HepG2 (cell line): ENCODE measurements at regions not wholly inside any gene's neighbourhood (a gene's known extent, or its start where the extent isn't known, plus 50 kb on each side); places are given as distances from the start of the nearest gene placed in this dataset.

Source experiments
- ATAC-seq: fragments of 200-7000 bp; cut with Tn5 transposase; 3 replicates; pipeline ENCODE4 v1.9.1; 2020; ENCODE audit warnings: mild to moderate bottlenecking, moderate library complexity
- BruUV-seq: library from RNA; stranded (reverse); fragments of 400-500 nt; replicated peaks from 2 replicates; lab custom pipeline; 2021; lab: Mats Ljungman, UMichigan
- CTCF ChIA-PET: fragments of 300-600 bp; formaldehyde crosslinking; extraction: SDS; loops from one replicate; lab custom pipeline; 2021; ENCODE audit warnings: low total read pairs, inconsistent platforms, low intra/inter-chr PET ratio; lab: Yijun Ruan, JAX
- POLR2A ChIA-PET: fragments of 350-600 bp; sonication (Branson Sonifier 250); formaldehyde crosslinking; loops from one replicate; lab custom pipeline; 2020; ENCODE audit warnings: antibody characterized with exemption, inconsistent platforms; lab: Yijun Ruan, JAX
- DNase-seq: peaks from one replicate; pipeline ENCODE4 v3.0.0-alpha.2; 2015; ENCODE audit warnings: low spot score
- FAIRE-seq: peaks from 3 replicates; lab custom pipeline; 2011; peaks lifted over from hg19 to GRCh38; lab: Jason Lieb, UNC
- H2AFZ ChIP-seq: one replicate; pipeline ENCODE4 v1.6.1; 2011; ENCODE audit warnings: low read length, inconsistent platforms
- H3K27ac ChIP-seq: fragments of 300-600 bp; 3 replicates; pipeline ENCODE4 v1.8.0; 2011; ENCODE audit warnings: mixed run types, mild to moderate bottlenecking, mixed read lengths, low read length, inconsistent platforms; ENCODE audit not compliant: insufficient read depth; ENCODE audit errors: extremely low read length
- H3K27me3 ChIP-seq, 2 experiments: fragments of 200-600 bp in 1 of 2; 2 replicates in 1 of 2; 3 replicates in 1 of 2; pipeline versions ENCODE4 v1.6.0 to v1.8.0; 2011; ENCODE audit warnings: low read length in 2 of 2, mild to moderate bottlenecking in 2 of 2, moderate library complexity in 2 of 2, inconsistent platforms in 1 of 2; ENCODE audit not compliant: insufficient read depth in 2 of 2, control insufficient read depth in 1 of 2
- H3K36me3 ChIP-seq, 2 experiments: fragments of 200-600 bp in 1 of 2; replicated peaks in 1 of 2; 2 replicates in 1 of 2; 3 replicates in 1 of 2; pipeline versions ENCODE4 v1.5.1 to v1.8.0; 2011; ENCODE audit warnings: low read length in 2 of 2, inconsistent platforms in 1 of 2; ENCODE audit not compliant: insufficient read depth in 2 of 2, control insufficient read depth in 1 of 2
- H3K4me1 ChIP-seq: 2 replicates; pipeline ENCODE4 v1.5.1; 2012; ENCODE audit warnings: low read length, inconsistent platforms; ENCODE audit not compliant: insufficient read depth
- H3K4me2 ChIP-seq: 2 replicates; pipeline ENCODE4 v1.6.0; 2011; ENCODE audit warnings: low read depth, low read length, inconsistent platforms
- H3K4me3 ChIP-seq, 3 experiments: fragments of 200-600 bp in 1 of 3; sonication (generic), shearing (Covaris generic) in 1 of 3; replicated peaks in 1 of 3; 2 replicates each; pipeline ENCODE4 v1.5.1; 2011 to 2016; ENCODE audit warnings: low read length in 3 of 3, inconsistent platforms in 2 of 3, low read depth in 2 of 3, mild to moderate bottlenecking in 2 of 3, control low read depth in 1 of 3, mixed read lengths in 1 of 3; ENCODE audit not compliant: insufficient read depth in 1 of 3
- H3K79me2 ChIP-seq: one replicate; pipeline ENCODE4 v1.6.1; 2011; ENCODE audit warnings: low read length, inconsistent platforms; ENCODE audit not compliant: insufficient read depth
- H3K9ac ChIP-seq: 2 replicates; pipeline ENCODE4 v1.6.0; 2011; ENCODE audit warnings: mild to moderate bottlenecking, low read depth, low read length, inconsistent platforms; ENCODE audit not compliant: insufficient read depth
- H3K9me3 ChIP-seq: 2 replicates; pipeline ENCODE4 v1.5.1; 2012; ENCODE audit warnings: mild to moderate bottlenecking, low read length
- H4K20me1 ChIP-seq: 2 replicates; pipeline ENCODE4 v1.6.0; 2011; ENCODE audit warnings: inconsistent platforms, mild to moderate bottlenecking, low read length, moderate library complexity; ENCODE audit not compliant: insufficient read depth
- PATZ1 ChIP-seq: sonication (generic); formaldehyde crosslinking; IDR thresholded peaks from 2 replicates; pipeline ENCODE4 v1.4.0; 2020; ENCODE audit warnings: missing genetic modification reagents
- SMAD3 ChIP-seq: sonication (generic); formaldehyde crosslinking; IDR thresholded peaks from 2 replicates; pipeline ENCODE4 v1.4.0; 2020; ENCODE audit warnings: missing genetic modification reagents
- TP53 ChIP-seq: sonication (generic); formaldehyde crosslinking; conservative IDR thresholded peaks from 2 replicates; pipeline ENCODE4 v1.4.0; 2020; ENCODE audit warnings: missing genetic modification reagents
- ZNF569 ChIP-seq: sonication (generic); formaldehyde crosslinking; IDR thresholded peaks from 2 replicates; pipeline ENCODE4 v1.5.0; 2020; ENCODE audit warnings: mild to moderate bottlenecking, missing genetic modification reagents, moderate library complexity, borderline replicate concordance
- ZNF720 ChIP-seq: sonication (generic); formaldehyde crosslinking; IDR thresholded peaks from 2 replicates; pipeline ENCODE4 v1.4.0; 2020; ENCODE audit warnings: missing genetic modification reagents
- ZSCAN12 ChIP-seq: sonication (generic); formaldehyde crosslinking; IDR thresholded peaks from 2 replicates; pipeline ENCODE4 v1.9.0; 2021; ENCODE audit warnings: mild to moderate bottlenecking, missing genetic modification reagents
- WGBS: methylation state at CpG from one replicate; pipeline ENCODE4 v1.1.6; 2017; ENCODE audit warnings: low lambda C conversion rate; 5-methylcytosine and 5-hydroxymethylcytosine counted together
- in situ Hi-C: cut with HindIII; loops from 2 replicates; pipeline ENCODE4 v1.10.0; 2017; ENCODE audit warnings: low pct_unique_long_range_greater_than_20kb; ENCODE audit not compliant: extremely low pct_ligation_motif_present
- intact Hi-C: fragments of 100-400 bp; cut with micrococcal nuclease; formaldehyde crosslinking; loops from one replicate; pipeline ENCODE4 v1.10.0; 2022; ENCODE audit not compliant: unreplicated experiment
- TF ChIP-seq, protein P1 (sequence below): sonication (generic); formaldehyde crosslinking; IDR thresholded peaks from 2 replicates; pipeline ENCODE4 v1.5.0; 2020; ENCODE audit warnings: mild to moderate bottlenecking, missing genetic modification reagents

GRCh38 chr20:26214991-26215390 lies 518.3 kb upstream of the ZNF337 start:
- Histone ChIP-seq H3K79me2 (no peaks in the 10 kb centered on the region), H3K4me3 (no peak overlapping the region), H3K36me3 (no peaks in the 10 kb centered on the region), H3K27me3 (no peaks in the 10 kb centered on the region; a peak in 1 of 5 replicates), H3K9me3 (no peaks in the 10 kb centered on the region), H4K20me1 (no peaks in the 10 kb centered on the region), H3K4me1 (no peaks in the 10 kb centered on the region), H3K27ac (no peak overlapping the region), H3K9ac (no peak overlapping the region), H2AFZ (no peak overlapping the region), H3K4me2 (no peak overlapping the region)
- FAIRE-seq (no peak), ATAC-seq (no peak), DNase-seq (no peak)
- intact Hi-C loops (no loop called here), in situ Hi-C loops (no loop called here)
- POLR2A ChIA-PET: no interaction called here
- WGBS: 5% methylated on average over 3 of the region's 3 CpGs
- CTCF ChIA-PET: no interaction called here
- TF ChIP-seq, protein P1, sequence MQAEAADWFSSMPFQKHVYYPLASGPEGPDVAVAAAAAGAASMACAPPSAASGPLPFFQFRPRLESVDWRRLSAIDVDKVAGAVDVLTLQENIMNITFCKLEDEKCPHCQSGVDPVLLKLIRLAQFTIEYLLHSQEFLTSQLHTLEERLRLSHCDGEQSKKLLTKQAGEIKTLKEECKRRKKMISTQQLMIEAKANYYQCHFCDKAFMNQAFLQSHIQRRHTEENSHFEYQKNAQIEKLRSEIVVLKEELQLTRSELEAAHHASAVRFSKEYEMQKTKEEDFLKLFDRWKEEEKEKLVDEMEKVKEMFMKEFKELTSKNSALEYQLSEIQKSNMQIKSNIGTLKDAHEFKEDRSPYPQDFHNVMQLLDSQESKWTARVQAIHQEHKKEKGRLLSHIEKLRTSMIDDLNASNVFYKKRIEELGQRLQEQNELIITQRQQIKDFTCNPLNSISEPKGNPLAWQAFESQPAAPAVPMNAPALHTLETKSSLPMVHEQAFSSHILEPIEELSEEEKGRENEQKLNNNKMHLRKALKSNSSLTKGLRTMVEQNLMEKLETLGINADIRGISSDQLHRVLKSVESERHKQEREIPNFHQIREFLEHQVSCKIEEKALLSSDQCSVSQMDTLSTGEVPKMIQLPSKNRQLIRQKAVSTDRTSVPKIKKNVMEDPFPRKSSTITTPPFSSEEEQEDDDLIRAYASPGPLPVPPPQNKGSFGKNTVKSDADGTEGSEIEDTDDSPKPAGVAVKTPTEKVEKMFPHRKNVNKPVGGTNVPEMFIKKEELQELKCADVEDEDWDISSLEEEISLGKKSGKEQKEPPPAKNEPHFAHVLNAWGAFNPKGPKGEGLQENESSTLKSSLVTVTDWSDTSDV (CRISPR knock-in tag): no peak
- TF ChIP-seq SMAD3 (CRISPR knock-in tag) (no peak), ZSCAN12 (CRISPR knock-in tag) (no peak), PATZ1 (CRISPR knock-in tag) (no peak), TP53 (CRISPR knock-in tag) (no peak), ZNF569 (CRISPR knock-in tag) (no peak), ZNF720 (CRISPR knock-in tag) (no peak)
- BruUV-seq: no TSS peak
